Peyer's patch (tissue), 4 donors: ENCODE measurements at regions not wholly inside any gene's neighbourhood (a gene's known extent, or its start where the extent isn't known, plus 50 kb on each side); places are given as distances from the start of the nearest gene placed in this dataset.

Source experiments
- CTCF ChIP-seq, 6 experiments: fragments of 450-650 bp in 4 of 6; fragments of 200-600 bp in 2 of 6; sonication (generic) in 1 of 6; IDR thresholded peaks; one replicate each; pipeline ENCODE4 v1.5.1; 2017 to 2019; ENCODE audit warnings: antibody characterized with exemption in 6 of 6, mild to moderate bottlenecking in 3 of 6, moderate library complexity in 1 of 6
- POLR2A ChIP-seq, 2 donors: fragments of 450-650 bp; IDR thresholded peaks; one replicate each; pipeline ENCODE4 v1.5.1; 2017; ENCODE audit warnings: antibody characterized with exemption in 2 of 2, mild to moderate bottlenecking in 2 of 2, moderate library complexity in 2 of 2

GRCh38 chr14:26174395-26174794 is 423.4 kb downstream of the NOVA1 start:
- TF ChIP-seq CTCF (IDR thresholded peaks at IDR 0.05) = no peak
- TF ChIP-seq POLR2A (IDR thresholded peaks at IDR 0.05) = no peak
